Trophoblast cell (in vitro differentiated cells and primary cell): ENCODE measurements at regions not wholly inside any gene's neighbourhood (a gene's known extent, or its start where the extent isn't known, plus 50 kb on each side); places are given as distances from the start of the nearest gene placed in this dataset.

ENCODE experiments used
- DNase-seq, 2 donors: peaks; one replicate each; pipeline ENCODE4 v3.0.0-alpha.2; 2016
- H2AFZ ChIP-seq: 2 replicates; pipeline ENCODE4 v1.6.1; 2013; ENCODE audit warnings: low read length, moderate library complexity, mild to moderate bottlenecking; ENCODE audit not compliant: insufficient read depth, poor library complexity
- H2AK5ac ChIP-seq: 2 replicates; pipeline ENCODE4 v1.6.1; 2013; ENCODE audit warnings: mild to moderate bottlenecking, low read length
- H2BK120ac ChIP-seq: 2 replicates; pipeline ENCODE4 v1.6.1; 2013; ENCODE audit warnings: low read length, mild to moderate bottlenecking, moderate library complexity; ENCODE audit not compliant: insufficient read depth, poor library complexity
- H2BK12ac ChIP-seq: 2 replicates; pipeline ENCODE4 v1.6.1; 2013; ENCODE audit warnings: mild to moderate bottlenecking, low read length, moderate library complexity
- H2BK5ac ChIP-seq: 2 replicates; pipeline ENCODE4 v1.6.1; 2013; ENCODE audit warnings: low read length, low read depth, moderate library complexity, mild to moderate bottlenecking; ENCODE audit not compliant: poor library complexity
- H3K14ac ChIP-seq: 2 replicates; pipeline ENCODE4 v1.6.1; 2013; ENCODE audit warnings: mild to moderate bottlenecking, low read length
- H3K18ac ChIP-seq: 2 replicates; pipeline ENCODE4 v1.6.1; 2013; ENCODE audit warnings: mild to moderate bottlenecking, low read length
- H3K23ac ChIP-seq: 2 replicates; pipeline ENCODE4 v1.6.1; 2013; ENCODE audit warnings: low read length
- H3K27ac ChIP-seq: 2 replicates; pipeline ENCODE4 v1.5.1; 2013; ENCODE audit warnings: low read depth, mild to moderate bottlenecking, inconsistent platforms, low read length, moderate library complexity
- H3K27me3 ChIP-seq: 2 replicates; pipeline ENCODE4 v1.6.1; 2013; ENCODE audit warnings: inconsistent platforms, mild to moderate bottlenecking, low read length, moderate library complexity; ENCODE audit not compliant: insufficient read depth
- H3K36me3 ChIP-seq, 2 experiments: 1 replicate in 1 of 2; 2 replicates in 1 of 2; pipeline ENCODE4 v1.6.1; 2013; ENCODE audit warnings: low read length in 2 of 2, mild to moderate bottlenecking in 2 of 2, moderate library complexity in 1 of 2; ENCODE audit not compliant: insufficient read depth in 2 of 2, control insufficient read depth in 1 of 2
- H3K4ac ChIP-seq: 2 replicates; pipeline ENCODE4 v1.6.1; 2013; ENCODE audit warnings: low read depth, mild to moderate bottlenecking, low read length, moderate library complexity
- H3K4me1 ChIP-seq, 2 experiments: 1 replicate in 1 of 2; 2 replicates in 1 of 2; pipeline ENCODE4 v1.6.1; 2013; ENCODE audit warnings: low read length in 2 of 2, mild to moderate bottlenecking in 2 of 2, moderate library complexity in 1 of 2; ENCODE audit not compliant: insufficient read depth in 2 of 2, control insufficient read depth in 1 of 2
- H3K4me2 ChIP-seq: 2 replicates; pipeline ENCODE4 v1.6.1; 2013; ENCODE audit warnings: inconsistent platforms, mild to moderate bottlenecking, low read length, moderate library complexity
- H3K4me3 ChIP-seq: 2 replicates; pipeline ENCODE4 v1.5.1; 2013; ENCODE audit warnings: mild to moderate bottlenecking, low read depth, low read length, inconsistent platforms
- H3K79me1 ChIP-seq: one replicate; pipeline ENCODE4 v1.6.1; 2013; ENCODE audit warnings: low read length
- H3K79me2 ChIP-seq: 2 replicates; pipeline ENCODE4 v1.6.1; 2013; ENCODE audit warnings: low read length, mild to moderate bottlenecking; ENCODE audit not compliant: control insufficient read depth, insufficient read depth, poor library complexity
- H3K9ac ChIP-seq: 2 replicates; pipeline ENCODE4 v1.6.1; 2013; ENCODE audit warnings: mild to moderate bottlenecking, low read length
- H3K9me3 ChIP-seq: 2 replicates; pipeline ENCODE4 v1.6.1; 2013; ENCODE audit warnings: low read depth, mild to moderate bottlenecking, control low read depth, inconsistent platforms, low read length; ENCODE audit not compliant: insufficient read depth
- H4K12ac ChIP-seq: 2 replicates; pipeline ENCODE4 v1.6.1; 2013; ENCODE audit warnings: low read depth, mild to moderate bottlenecking, low read length, moderate library complexity
- H4K8ac ChIP-seq: 2 replicates; pipeline ENCODE4 v1.6.1; 2013; ENCODE audit warnings: low read depth, mild to moderate bottlenecking, low read length, moderate library complexity
- H4K91ac ChIP-seq: one replicate; pipeline ENCODE4 v1.6.1; 2013; ENCODE audit warnings: low read depth, mild to moderate bottlenecking, low read length, moderate library complexity
- WGBS: extraction: QIAGEN DNeasy Blood & Tissue Kit; methylation state at CpG from one replicate; pipeline ENCODE4 v1.1.7; 2013; ENCODE audit warnings: missing lambda C conversion rate; ENCODE audit not compliant: insufficient read length, insufficient coverage; ENCODE audit errors: extremely low coverage; 5-methylcytosine and 5-hydroxymethylcytosine counted together

DNA sequence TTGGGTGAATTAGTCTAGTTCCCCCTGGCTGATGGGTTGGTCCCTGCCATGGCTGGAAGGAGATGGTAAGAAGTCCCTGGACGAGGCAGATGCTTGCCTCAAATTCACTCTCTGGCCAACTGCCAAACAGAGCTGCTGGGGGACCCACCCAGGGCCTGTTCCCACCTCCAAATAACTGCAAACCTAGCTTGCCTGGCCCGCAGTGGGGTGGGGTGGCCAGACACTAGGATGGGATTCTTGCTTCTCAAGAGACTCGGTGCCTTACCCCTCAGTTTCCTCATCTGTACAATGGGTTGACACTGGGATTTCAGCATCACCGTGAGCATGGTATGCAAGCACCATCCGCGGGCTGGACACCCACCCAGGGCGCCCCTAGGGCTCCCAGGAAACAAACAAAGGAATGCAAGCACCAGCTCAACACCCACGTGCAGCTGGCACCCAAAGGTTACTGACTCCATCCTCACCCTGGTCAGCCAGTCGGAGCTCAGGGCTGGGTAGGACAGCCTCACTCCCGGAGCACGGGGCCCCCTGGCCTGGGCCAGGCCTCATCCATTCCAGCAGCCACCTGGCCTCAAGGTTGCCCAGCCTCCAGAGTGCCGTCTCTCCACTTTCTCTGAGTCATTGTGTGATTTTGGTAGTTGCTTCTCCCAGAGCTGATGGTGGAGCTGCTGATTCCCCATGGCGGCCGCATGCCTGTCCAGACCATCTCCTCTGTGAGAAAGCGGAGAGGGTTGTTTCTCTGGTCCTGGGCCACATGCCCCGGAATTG, 205.2 kb upstream of the RTL1 start:
- Histone ChIP-seq H3K9me3 (no peaks in the 10 kb centered on the region), H3K36me3 (no peaks in the 10 kb centered on the region), H3K27ac (no peak overlapping the region), H2BK120ac (no peak overlapping the region), H4K12ac (no peak overlapping the region), H3K23ac (no peak overlapping the region), H3K14ac (no peak overlapping the region), H4K8ac (no peak overlapping the region), H2AK5ac (no peak overlapping the region), H3K18ac (no peak overlapping the region), H3K4me3 (no peak overlapping the region), H3K27me3 (no peaks in the 10 kb centered on the region), H2BK5ac (no peak overlapping the region), H3K79me1 (no peaks in the 10 kb centered on the region), H3K4me1 (no peaks in the 10 kb centered on the region), H3K9ac (no peak overlapping the region), H2BK12ac (no peak overlapping the region), H3K79me2 (no peaks in the 10 kb centered on the region), H3K4ac (no peak overlapping the region), H2AFZ (no peak overlapping the region), H4K91ac (no peak overlapping the region), H3K4me2 (no peak overlapping the region)
- no CpG with 5 or more reads among the region's 16 CpGs for WGBS
- no peak for DNase-seq

DNA sequence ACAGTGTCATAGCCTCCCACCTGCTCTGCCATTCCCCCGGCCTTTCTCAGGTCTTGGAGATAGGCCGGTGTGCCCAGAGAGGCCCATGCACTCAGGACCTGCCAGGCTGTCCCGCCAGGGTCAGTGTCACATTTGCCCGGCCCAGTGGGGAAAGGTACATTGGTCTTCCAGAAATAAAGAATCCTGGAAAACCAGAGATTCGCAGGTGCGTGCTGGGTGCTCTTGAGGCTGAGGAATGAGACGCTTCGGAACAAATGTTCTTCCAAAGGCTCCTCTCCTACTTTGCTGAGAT, 205.8 kb upstream of the RTL1 start:
- no peak overlapping the region for H4K12ac ChIP-seq
- no peak overlapping the region for H3K14ac ChIP-seq
- no peak overlapping the region for H2BK120ac ChIP-seq
- no CpG with 5 or more reads among the region's 8 CpGs for WGBS
- H4K91ac ChIP-seq = no peak overlapping the region
- no peak overlapping the region for H3K27ac ChIP-seq
- H2BK12ac ChIP-seq = no peak overlapping the region
- H3K27me3 ChIP-seq = no peaks in the 10 kb centered on the region
- no peak overlapping the region for H3K18ac ChIP-seq
- H3K79me1 ChIP-seq = no peaks in the 10 kb centered on the region
- no peaks in the 10 kb centered on the region for H3K4me1 ChIP-seq
- no peak overlapping the region for H2AFZ ChIP-seq
- H3K23ac ChIP-seq = no peak overlapping the region
- no peak overlapping the region for H2AK5ac ChIP-seq
- no peaks in the 10 kb centered on the region for H3K9me3 ChIP-seq
- H3K79me2 ChIP-seq = no peaks in the 10 kb centered on the region
- no peak overlapping the region for H2BK5ac ChIP-seq
- no peak overlapping the region for H3K4me3 ChIP-seq
- no peak overlapping the region for H3K4me2 ChIP-seq
- H3K36me3 ChIP-seq = no peaks in the 10 kb centered on the region
- DNase-seq = no peak
- H3K9ac ChIP-seq = no peak overlapping the region
- no peak overlapping the region for H3K4ac ChIP-seq
- no peak overlapping the region for H4K8ac ChIP-seq

DNA sequence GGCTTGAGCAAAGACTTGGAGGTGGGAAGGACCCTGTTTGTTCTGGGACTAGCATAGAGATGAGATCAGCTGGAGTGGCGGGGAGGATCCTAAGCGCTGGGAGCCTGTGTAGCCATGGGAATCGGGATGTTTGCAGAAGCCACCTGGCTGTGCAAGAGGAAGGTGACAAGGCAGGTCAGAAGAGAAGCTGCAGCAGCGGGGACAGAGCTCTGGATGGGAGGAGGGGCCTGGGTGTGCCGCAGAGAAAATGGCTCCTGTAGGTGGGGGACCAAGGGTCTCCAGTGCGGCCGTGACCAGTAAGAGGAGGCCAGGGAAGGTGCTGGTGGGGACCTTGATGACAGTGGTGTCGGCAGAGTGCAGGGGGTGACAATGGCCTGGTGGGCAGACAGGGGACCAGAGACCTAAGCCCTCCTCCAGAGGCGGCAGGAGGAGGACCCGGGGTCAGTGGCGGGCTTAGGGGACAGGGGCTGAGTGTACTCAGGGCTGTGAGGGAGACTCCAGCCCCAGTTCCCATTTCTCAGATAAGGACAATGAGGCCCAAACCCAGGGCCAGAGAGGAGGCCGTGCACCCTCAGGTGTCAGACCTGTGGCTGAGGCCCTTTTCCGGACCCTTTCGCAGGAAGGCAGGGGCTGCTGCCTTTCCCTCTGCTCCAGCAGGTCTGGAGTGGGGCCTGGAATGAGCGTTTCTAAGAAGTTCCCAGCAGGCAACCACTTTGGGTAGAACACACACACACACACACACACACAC, 206.6 kb upstream of the RTL1 start:
- H4K12ac ChIP-seq = no peak overlapping the region
- no peak overlapping the region for H3K9ac ChIP-seq
- H3K4me3 ChIP-seq = no peak overlapping the region
- H2BK12ac ChIP-seq = no peak overlapping the region
- DNase-seq = no peak
- H3K36me3 ChIP-seq = no peaks in the 10 kb centered on the region
- H3K4me1 ChIP-seq = no peaks in the 10 kb centered on the region
- H2AFZ ChIP-seq = no peak overlapping the region
- H2BK5ac ChIP-seq = no peak overlapping the region
- H3K23ac ChIP-seq = no peak overlapping the region
- no peak overlapping the region for H3K18ac ChIP-seq
- no peaks in the 10 kb centered on the region for H3K9me3 ChIP-seq
- no peak overlapping the region for H4K91ac ChIP-seq
- H3K27ac ChIP-seq = no peak overlapping the region
- H2AK5ac ChIP-seq = no peak overlapping the region
- no peaks in the 10 kb centered on the region for H3K79me1 ChIP-seq
- H3K27me3 ChIP-seq = no peaks in the 10 kb centered on the region
- no peak overlapping the region for H4K8ac ChIP-seq
- no peak overlapping the region for H3K4ac ChIP-seq
- H2BK120ac ChIP-seq = no peak overlapping the region
- no CpG with 5 or more reads among the region's 15 CpGs for WGBS
- H3K79me2 ChIP-seq = no peaks in the 10 kb centered on the region
- no peak overlapping the region for H3K14ac ChIP-seq
- H3K4me2 ChIP-seq = no peak overlapping the region

DNA sequence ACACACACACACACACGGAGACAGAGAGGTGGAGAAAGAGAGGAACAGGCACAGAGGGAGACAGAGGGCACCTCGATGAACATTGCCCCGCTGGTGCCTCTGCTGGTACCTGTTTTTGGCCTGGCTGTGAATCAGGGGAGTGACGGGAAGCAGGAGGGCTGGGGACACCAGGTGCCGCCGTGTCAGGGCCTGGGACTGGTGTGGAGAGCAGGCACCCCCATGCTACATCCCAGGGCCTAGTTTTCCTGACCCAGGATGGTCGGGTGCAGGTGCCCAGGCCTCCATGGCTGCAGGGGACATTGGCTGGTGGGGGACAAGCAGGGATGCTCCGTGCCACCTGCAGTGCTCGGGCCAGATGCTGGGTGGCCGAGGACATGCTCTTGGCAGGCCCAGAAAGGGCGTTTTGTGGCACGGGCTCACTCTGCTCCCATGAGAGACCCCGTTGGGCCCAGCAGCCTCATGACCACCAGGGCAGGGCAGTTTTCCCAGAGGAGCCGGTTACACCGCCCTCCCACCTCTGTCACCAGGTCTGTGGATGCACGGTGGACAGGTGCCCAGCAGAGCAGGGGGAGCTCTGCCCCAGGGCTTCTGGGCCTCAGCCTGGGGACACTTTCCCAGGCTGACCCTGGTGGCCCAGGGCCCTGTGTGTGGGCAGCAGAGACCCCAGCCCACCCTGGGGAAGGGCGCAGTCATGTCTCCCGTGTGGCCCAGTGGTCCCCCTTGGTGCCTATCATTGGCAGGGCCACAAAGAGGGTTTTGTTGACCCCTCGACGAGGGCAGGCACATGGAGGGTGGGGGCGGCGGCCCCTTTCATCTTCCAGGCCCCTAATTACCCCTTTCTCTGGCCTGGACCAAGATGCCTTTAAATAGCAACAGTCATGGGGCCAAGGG, 207.5 kb upstream of the RTL1 start:
- Histone ChIP-seq H3K9ac (no peak overlapping the region), H3K27ac (no peak overlapping the region), H2AFZ (no peak overlapping the region), H3K18ac (no peak overlapping the region), H3K4me3 (no peak overlapping the region), H4K12ac (no peak overlapping the region), H3K9me3 (no peaks in the 10 kb centered on the region), H4K91ac (no peak overlapping the region), H2AK5ac (no peak overlapping the region), H3K27me3 (no peaks in the 10 kb centered on the region), H3K23ac (no peak overlapping the region), H3K4ac (no peak overlapping the region), H2BK12ac (no peak overlapping the region), H2BK5ac (no peak overlapping the region), H3K79me2 (no peaks in the 10 kb centered on the region), H3K4me1 (no peaks in the 10 kb centered on the region), H3K79me1 (no peaks in the 10 kb centered on the region), H3K36me3 (no peaks in the 10 kb centered on the region), H3K14ac (no peak overlapping the region), H2BK120ac (no peak overlapping the region), H3K4me2 (no peak overlapping the region), H4K8ac (no peak overlapping the region)
- no CpG with 5 or more reads among the region's 22 CpGs for WGBS
- no peak for DNase-seq
